Hematopoietic multipotent progenitor cell (in vitro differentiated cells): ENCODE measurements at regions not wholly inside any gene's neighbourhood (a gene's known extent, or its start where the extent isn't known, plus 50 kb on each side); places are given as distances from the start of the nearest gene placed in this dataset.

Experiments used
- DNase-seq, 3 donors: peaks; one replicate each; pipeline ENCODE4 v3.0.0-alpha.2; 2011 to 2015; ENCODE audit warnings: low read depth in 2 of 3, low spot score in 2 of 3

DNA sequence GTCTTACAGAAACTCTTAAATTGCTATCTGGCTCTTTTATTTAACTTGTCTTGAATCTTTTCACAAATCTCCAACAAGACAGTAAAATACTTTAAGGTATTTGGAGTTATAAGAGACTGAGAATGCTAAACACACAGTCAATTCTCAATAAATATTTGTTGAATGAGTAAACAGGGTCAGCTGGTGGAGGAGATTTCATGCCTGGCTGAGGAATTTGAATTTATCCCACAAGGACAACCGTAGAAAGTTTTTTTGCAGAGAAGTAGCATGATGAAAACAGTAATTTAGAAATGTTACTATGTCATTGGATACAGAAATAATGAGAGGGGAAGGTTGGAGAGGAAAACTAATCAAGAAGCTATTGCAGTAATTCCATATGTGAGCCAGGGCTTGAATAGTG lies 1223.7 kb downstream of the PCDH17 start:
- DNase-seq, result no peak

DNA sequence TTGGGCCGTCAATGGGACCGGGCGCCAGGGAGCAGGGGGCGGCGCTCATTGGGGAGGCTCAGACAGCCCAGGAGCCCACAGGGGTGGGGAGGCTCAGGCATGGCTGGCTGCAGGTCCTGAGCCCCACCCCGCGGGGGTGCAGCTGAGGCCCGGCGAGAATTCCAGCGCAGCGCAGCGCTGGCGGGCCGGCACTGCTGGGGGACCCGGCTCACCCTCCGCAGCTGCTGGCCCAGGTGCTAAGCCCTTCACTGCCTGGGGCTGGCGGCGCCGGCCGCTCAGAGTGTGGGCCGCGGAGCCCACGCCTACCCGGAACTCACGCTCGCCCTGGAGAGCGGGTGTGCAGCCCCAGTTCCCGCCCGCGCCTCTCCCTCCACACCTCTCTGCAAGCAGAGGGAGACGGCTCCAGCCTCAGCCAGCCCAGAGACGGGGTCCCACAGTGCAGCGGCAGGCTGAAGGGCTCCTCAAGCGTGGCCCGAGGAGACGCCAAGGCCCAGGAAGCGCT lies 1227.4 kb downstream of the PCDH17 start:
- no peak for DNase-seq

DNA sequence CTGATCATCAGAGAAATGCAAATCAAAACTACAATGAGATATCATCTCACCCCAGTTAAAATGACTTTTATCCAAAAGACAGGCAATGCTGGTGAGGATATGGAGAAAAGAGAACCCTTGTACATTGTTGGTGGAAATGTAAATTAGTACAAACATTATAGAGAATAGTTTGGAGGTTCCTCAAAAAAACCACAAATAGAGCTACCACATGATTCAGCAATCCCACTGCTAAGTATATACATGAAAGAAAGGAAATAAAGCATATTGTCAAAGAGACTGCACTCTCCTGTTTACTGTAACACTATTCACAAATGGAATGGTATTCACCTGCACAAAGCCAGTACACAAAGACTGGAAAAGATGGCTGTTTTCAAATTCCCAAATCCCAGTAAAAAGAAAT lies 1233.7 kb downstream of the PCDH17 start:
- DNase-seq, result peak in 2 of 3 donors; percentile 35 to 68

DNA sequence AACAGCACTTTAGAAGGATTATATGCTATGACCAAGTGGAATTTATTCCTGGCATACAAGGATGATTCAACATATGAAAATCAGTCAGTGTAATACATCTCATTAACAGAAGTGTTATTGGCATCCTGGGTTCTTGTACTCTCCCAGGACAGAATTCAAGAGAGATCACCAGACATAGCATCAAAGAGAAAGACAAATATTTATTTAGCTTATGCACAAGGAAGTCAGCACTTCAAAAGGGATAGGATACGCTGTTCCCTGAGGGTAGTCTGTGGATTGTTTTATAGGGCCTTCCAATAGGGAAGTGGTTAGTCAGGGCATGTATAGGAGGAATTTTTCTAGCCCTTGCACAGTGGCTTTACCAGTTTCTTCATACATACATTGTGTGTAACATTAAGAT lies 1238.0 kb downstream of the PCDH17 start:
- DNase-seq, result no peak

DNA sequence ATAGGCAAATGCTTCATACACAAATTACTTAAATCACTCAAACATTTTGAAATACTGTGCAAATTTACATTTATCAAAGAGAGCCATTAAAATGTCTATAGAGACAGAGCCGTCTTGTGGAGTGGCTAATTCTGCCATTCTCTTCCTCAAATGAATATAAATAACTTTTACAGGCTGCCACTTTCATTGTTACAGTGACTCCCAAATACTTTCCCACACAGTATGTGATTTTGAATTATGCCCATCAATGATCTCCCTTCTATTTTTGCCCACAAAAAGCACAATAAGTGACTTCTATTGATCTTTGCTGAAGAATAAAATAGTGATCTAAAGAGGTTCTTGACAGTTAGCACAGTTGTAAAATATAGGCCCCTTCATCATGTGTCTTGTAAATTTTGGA lies 1244.9 kb downstream of the PCDH17 start:
- DNase-seq, result no peak

DNA sequence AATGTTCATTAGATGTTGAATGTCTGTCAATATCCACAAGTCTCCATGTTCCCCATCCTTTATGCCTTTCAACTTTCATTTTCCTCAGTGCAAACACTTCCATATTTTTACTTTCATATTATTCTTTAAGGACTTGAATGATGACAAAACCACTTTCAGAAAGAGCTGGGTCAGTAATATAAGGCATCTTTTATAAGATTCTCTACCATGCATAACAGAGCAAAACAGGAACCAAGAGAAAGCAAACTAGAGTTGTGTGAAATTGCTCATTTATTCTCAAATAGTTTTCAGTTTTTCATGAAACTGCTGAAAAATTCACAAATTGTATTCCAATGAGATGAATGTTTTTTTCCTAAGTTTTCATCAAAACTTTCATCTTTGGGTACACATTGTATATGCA lies 1247.6 kb downstream of the PCDH17 start:
- DNase-seq, result no peak

DNA sequence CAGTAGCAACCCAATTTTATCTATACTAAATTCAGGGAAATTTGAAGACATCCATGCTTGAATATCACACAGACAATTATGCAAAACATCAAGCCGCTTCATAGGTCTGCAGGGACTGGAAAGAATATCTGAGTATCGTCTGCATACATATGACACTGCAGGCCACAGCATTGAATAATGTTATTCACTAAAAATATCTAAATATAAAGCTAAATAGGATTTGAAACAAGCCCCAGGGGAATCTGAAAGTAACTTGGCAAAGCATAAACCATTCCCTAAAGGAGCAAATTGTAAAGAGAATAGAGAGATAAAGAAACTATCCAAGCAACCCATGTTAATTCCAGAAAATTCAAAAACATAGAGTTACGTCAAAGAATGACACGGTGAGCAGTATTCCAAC lies 1251.0 kb downstream of the PCDH17 start:
- DNase-seq, result no peak

DNA sequence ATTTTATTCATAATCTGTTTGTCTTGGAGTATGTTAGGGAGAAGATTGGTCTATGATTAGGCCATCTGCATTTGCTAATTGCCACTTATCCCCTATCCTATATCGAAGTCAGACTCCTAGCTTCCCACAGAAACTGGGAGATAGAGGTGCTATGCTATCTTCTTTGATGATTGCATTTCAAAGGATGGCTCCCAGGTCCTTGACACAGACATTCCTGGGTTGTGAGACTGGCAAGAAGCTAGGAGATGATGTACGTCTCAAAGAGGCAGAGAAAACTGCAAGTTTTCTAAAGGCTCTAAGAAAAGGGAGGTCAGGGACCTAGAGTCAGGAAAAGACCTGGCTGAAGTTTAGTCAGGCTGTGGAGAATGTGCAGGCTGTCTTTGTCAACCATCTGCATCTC lies 1251.9 kb downstream of the PCDH17 start:
- no peak for DNase-seq

DNA sequence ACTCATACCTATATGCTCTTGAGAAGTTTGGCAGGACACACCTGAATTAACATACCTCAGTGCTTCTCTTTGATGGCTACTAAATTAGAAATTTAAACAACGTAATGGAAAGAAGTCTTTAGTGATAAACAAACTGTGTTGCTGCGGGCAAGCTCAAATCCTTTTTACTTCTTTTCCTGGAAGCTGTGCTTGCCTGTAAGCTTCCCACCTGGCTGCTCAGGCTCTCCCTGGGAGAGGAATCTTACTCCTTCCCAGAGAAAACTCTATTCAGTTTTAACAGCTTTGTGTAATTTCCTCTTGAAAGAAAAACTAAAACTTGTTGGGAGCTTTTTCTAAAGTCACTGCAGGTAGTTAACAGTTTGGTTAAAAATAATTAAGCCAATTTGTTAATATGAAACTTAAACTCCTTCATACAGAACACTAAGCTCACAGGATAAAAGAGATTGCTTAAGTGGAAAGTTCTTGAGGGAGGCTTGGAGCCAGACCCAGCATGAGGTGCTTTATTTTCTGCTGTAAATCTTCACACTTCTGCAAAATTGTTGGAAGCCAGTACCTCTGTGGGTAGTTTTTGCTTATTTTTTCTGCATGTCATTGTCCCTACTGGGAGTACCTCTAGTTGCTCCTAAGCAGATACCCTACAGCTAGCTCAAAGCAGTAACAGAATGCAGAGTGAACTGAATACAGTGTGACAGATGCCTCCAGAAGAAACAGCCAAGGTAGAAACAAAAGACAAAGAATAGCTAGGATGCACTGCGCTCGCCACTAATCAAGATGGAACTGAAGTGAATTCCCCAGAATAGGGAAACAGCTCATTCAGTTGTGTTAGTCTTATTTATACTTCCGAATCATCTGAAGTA lies 1253.0 kb downstream of the PCDH17 start:
- DNase-seq, result no peak

DNA sequence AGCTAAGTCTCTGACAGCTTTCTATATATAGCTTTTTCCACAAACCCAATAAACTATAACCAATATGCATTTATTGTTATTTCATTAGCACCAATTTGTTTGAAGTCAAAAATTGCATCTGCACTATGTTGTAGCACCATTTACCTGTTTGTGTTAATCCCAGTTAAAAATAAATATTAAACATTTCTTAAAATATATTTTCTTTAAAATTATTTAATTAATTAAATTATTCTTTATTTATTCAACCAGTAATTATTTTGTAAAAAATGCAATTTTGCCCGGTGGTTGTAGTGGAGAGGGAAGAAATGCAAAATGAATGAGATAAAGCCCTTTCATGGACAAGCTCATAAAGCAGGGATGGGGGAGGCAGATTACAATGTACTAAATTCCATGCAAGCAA lies 1257.9 kb downstream of the PCDH17 start:
- no peak for DNase-seq

DNA sequence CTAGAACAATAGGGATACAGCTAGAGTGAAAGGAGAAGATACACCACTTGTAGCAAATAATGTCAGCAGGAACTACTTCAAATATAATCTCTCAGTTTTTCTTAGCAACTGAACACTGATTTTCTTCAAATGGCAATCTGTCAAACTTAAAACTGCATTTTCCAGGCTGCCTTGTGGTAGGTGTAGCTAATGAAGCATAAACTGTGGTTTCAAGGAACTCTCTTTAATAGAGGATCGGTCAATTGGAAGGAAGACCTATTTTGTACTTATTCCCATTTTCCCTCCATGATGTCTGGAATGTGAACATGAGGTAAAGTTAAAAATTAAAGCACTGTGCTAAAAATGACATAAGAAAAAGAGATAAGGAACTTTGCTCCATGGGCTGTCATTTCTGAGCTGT lies 1261.9 kb downstream of the PCDH17 start:
- DNase-seq, result no peak

DNA sequence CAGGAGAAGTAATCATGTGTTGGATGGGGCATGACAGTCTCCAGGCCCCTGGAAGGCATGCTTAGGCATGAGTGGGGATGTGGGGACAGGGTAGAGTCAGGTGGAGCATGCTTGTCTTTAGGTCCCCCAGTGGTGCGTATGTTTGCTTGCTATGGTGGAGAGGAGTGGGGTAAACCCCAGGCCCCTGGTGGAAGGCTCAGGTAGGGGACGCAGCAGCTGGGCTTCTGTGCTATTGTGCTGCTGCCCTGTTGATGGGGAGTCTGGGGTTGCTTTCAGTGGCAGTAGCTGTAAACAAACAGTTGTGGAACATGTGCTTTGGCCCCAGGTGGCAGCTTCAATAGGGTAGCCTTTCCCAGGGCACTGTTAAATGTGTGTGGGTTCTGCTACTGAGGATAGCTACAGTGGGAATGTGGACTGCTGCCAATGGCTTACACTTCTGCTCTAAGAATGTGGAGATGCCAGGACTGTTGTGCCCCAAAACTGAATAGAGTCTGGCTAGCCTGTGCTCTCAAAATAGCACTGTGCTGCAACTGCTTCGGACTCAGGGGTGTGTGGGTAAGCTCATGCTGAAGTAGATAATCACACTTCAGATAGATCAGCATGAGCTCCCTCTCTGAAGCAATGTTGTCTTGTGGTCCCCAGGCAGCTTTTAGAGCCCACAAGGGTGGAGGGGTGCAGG lies 1257.3 kb downstream of the DIAPH3 start:
- no peak for DNase-seq

DNA sequence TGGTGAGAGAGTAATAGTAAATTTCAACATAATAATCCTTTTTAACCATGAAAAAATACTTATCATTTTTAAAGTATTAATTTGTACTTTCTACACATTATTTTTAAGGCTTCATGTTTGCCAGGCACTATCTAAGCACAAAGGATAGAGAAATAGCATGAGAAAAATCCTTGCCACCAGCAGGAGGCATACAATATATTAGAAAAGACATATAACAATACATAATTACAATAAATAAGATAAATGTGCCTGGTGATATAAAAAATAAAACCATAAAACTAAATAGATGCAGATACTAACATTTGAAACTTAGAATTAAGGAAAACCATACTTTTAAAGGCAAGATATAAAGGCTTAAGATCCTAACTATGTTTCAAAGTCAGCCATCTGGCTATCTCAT lies 1256.4 kb downstream of the DIAPH3 start:
- DNase-seq, result no peak

DNA sequence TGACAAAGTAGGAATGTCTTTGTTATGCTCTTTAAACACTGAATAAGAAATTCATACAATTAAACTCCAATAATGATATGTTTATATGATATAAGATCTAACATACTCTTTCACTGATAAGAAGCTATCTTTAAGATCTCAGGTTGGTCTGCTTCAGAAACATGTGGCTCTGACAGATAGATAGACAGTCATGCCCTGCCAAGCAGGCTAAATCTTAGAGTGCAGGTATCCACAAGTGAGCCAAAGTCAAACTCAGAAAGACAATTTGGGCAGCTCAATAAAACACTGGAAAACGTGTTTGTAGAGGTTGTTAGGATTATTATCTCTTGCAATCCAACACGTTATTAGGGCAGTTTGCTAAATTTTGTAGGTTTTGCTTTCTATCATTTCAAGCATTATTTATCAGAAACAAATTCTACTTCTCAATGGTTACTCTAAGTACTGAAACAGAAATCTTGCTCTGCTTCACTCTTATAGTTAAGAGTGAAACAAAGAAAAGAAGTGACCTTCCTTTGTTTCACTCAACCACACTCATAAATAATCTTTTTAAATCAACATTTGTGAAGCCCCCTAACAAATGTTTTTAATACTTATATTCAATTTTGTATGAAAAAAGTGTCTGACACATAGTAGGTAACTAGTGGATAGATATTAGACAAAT lies 1255.6 kb downstream of the DIAPH3 start:
- DNase-seq, result no peak

DNA sequence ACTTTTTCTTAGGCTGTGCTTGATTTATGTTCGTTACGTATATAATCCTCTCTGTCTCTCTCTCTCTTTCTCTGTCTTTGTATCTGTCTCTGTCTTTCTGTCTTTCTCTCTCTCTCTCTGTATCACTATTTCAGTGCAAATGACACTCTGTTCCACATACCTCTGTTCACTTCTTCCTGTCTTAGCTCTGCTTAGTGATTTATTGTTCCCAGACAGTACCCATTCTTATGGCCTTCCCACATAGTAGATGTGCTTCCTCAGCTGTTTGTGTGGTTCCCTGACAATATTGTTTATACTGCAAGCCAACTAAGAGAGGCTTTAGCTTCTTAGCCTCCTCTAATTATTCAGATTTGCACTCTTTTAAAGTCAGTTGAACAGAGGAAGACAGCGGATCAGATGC lies 1244.2 kb downstream of the DIAPH3 start:
- DNase-seq, result peak in 1 of 3 donors; percentile 4

DNA sequence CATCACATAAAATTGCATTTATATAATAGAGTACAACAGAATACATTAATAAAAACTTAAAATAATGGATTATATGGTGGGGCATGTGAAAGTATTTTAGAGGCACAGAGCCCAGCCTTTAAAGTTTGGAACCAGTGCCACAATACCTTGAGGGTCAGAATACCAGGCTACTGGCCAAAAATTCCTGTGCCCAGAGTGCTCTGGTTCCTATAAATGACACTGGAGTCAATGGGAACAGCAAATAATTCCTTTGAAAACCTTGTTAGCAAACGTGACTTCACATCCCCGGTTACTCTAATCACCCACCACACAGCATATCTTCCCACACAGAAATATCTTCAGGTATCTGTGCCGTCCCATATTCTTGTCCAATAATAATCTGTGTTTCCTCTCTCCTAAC lies 1242.6 kb downstream of the DIAPH3 start:
- DNase-seq, result no peak

DNA sequence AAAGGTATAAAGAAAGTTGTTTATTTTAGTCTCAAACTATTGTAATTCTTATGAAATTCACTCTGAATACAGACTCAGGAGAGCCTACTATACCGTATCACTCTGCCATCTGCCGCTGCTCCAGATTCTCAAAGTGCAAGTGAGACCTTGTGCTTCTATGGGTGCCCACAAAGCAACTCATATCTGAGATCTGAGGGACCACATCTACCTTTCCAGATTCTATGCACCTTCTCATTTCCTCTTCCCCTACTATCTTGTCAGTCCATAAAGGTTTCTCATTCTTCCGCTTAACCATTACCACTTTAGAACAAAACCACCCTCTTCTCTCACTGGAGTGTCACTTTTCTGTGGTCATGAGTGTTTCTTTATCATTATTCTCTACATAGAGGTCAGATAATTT lies 1236.9 kb downstream of the DIAPH3 start:
- no peak for DNase-seq

DNA sequence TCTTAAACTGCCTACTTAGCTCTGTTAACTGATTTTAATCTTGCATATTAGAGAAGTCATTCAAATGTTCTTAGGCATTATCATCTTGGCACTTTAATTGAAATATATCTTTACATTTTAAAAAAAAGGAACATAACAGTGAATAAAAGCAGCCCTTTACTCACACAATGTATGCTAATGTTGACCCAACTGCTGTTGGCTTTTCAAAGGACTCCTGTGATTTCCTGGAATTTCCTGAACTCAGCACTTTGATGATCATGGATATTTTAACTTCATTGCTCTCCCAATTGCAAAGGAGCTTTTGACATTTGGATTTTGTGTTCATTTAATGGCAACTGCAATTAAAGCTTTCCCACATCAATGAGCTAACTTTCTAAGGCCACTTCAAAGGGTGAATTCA lies 1230.3 kb downstream of the DIAPH3 start:
- DNase-seq, result no peak

DNA sequence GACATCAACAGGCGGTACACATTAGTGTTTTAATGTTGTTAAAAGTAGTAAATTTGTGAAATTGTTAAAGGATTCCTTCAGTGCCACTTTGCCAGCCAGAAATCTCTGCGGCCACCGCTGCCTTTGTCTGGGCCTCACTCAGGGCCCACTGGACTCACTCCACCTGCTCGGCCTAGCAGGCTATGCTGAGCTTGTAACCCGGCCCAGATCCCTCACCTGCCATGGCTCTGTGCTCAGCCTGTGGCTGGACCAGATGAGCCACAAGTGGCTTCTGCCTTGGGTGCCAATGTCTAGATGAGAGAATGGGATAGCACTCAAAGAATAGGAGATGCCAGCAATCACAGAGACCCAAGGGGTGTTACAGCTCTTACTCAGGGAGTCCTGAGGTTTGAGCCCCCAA lies 1228.0 kb downstream of the DIAPH3 start:
- no peak for DNase-seq

DNA sequence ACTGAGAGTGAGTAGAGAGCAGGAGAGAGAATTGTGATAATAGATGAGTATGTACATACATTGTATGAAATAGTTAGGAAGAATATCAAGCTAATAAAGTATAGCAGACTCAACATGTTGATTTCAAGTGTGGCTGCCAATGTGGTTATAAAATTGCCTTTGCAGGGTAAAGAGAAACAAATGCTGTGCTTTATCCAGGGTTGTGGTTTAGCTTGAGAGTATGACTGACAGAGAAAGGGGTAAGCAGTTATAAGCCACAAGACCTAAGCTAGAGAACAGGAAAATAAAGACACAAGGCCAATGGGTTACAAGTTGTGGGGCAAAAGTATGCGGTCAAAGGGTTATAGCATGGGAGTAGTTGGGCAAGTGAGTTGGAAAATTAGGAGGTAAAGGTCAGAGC lies 1217.5 kb downstream of the DIAPH3 start:
- no peak for DNase-seq

DNA sequence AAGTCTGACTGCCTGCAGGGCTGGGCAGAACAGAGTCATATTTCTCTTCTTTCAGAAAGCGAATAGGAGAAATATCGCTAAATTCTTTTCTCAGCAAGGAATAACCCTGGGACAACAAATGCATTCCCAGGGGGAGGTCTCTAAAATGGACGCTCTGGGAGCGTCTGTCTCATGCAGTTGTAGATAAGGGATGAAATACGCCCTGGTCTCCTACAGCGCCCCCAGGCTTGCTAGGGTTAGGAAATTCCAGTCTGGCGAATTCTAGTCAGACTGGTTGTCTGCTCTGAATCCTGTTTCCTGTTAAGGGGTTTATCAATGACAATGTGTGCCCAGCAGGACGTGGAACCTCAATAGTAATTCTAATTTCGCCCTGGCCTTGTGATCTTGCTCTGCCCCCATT lies 1214.1 kb downstream of the DIAPH3 start:
- DNase-seq, result no peak

DNA sequence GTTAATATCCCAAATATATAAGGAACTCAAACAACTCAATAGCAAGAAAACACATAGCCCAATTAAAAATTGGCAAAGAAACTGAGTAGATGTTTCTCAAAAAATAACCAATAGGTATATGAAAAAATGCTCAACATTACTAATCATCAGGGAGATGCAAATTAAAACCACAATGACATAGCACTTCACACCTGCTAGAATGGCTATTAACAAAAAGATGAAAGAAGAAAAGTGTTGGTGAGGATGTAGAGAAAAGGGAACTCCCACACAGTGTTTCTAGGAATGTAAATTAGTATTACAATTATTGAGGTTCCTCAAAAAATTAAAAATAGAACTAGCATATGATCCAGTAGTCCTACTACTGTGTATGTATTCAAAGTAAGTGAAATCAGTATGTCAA lies 1212.8 kb downstream of the DIAPH3 start:
- no peak for DNase-seq
